ENCODE measurements at regions not wholly inside any gene's neighbourhood (a gene's known extent, or its start where the extent isn't known, plus 50 kb on each side); places are given as distances from the start of the nearest gene placed in this dataset.

DNA sequence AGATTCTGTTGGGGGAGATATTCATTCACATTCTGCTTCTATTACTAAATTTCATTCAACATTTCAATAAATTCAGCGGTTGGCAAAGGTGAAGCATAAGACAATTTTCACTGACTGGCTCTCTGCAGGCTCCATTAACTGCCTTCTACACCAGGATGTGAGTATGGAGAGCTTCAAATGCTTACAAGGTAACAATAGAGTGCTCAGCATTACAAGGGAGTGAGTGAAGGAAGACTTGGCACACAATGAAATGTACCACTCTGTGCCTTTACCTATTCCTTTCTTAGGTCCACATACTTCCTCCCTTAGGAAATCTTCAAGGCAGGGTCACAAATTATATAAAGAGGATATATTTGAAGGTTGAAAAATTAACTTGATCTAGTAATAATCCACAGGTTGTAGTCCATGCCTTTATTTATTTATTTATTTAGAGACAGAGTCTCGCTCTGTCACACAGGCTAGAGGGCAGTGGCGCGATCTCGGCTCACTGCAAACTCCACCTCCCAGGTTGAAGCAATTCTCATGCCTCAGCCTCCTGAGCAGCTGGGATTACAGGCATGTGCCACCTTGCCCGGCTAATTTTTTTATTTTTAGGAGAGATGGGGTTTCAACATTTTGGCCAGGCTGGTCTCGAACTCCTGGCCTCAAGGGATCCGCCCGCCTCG lies 76.6 kb upstream of the FAM169A start:
- Histone ChIP-seq H3K27me3 (ENCODE audit: control insufficient read depth, low read length) (peaks cover 8% of the 10 kb centered on the region), H3K4me3 (ENCODE audit: low read length) (no peak overlapping the region), H3K9me3 (ENCODE audit: control insufficient read depth, insufficient read depth, low read length) (no peaks in the 10 kb centered on the region), H4K20me1 (ENCODE audit: control insufficient read depth, insufficient read depth, low read depth, low read length) (no peaks in the 10 kb centered on the region), H3K4me1 (ENCODE audit: control insufficient read depth, low read length) (no peaks in the 10 kb centered on the region), H3K4me2 (ENCODE audit: low read length) (no peak overlapping the region), H3K9me2 (replicated peaks; ENCODE audit: control insufficient read depth, low read length) (no peaks in the 10 kb centered on the region), H3K36me3 (ENCODE audit: control insufficient read depth, low read length) (no peaks in the 10 kb centered on the region), H3K79me2 (ENCODE audit: control insufficient read depth, low read length) (no peaks in the 10 kb centered on the region), H3K27ac (ENCODE audit: low read depth, low read length) (no peak overlapping the region), H3F3A (ENCODE audit: control insufficient read depth, insufficient read depth) (no peaks in the 10 kb centered on the region)
- TF ChIP-seq, protein P1, sequence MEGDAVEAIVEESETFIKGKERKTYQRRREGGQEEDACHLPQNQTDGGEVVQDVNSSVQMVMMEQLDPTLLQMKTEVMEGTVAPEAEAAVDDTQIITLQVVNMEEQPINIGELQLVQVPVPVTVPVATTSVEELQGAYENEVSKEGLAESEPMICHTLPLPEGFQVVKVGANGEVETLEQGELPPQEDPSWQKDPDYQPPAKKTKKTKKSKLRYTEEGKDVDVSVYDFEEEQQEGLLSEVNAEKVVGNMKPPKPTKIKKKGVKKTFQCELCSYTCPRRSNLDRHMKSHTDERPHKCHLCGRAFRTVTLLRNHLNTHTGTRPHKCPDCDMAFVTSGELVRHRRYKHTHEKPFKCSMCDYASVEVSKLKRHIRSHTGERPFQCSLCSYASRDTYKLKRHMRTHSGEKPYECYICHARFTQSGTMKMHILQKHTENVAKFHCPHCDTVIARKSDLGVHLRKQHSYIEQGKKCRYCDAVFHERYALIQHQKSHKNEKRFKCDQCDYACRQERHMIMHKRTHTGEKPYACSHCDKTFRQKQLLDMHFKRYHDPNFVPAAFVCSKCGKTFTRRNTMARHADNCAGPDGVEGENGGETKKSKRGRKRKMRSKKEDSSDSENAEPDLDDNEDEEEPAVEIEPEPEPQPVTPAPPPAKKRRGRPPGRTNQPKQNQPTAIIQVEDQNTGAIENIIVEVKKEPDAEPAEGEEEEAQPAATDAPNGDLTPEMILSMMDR (IDR thresholded peaks at IDR 0.05; ENCODE audit: low read depth, low read length, poor library complexity, severe bottlenecking) = no peak
- no peak for TF ChIP-seq EZH2phosphoT487 (IDR thresholded peaks at IDR 0.05; ENCODE audit: borderline replicate concordance, low read length)

DNA sequence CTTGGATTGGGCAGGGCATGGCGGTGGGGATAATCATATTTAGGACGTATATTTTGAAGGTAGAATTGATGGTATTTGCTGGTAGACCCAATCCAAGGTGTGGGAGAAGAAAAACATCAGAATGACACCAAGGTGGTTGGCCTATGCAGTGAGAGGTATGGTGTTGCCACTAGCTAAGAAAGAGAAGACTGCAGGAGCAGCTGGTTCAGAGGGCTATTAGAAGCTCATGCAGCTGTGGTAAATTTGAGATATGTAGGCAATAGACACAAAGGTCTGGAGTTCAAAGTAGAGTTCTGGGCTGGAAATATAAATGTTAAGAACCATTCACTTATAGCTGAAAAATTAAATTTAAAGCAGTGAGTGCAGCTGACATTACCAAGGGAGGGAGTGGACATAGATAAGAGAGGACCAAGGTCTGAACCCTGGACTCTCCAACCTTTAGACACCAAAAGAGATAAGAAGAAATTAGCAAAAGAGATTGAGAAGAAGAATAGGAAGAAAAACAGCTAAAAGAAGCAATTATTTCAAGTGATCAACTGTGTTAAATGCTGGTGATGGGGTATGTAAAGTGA lies 74.7 kb upstream of the FAM169A start:
- no peak overlapping the region for H3K4me2 ChIP-seq (ENCODE audit: low read length)
- no peaks in the 10 kb centered on the region for H3K9me2 ChIP-seq (replicated peaks; ENCODE audit: control insufficient read depth, low read length)
- TF ChIP-seq, protein P1 (IDR thresholded peaks at IDR 0.05; ENCODE audit: low read depth, low read length, poor library complexity, severe bottlenecking) = no peak
- TF ChIP-seq EZH2phosphoT487 (IDR thresholded peaks at IDR 0.05; ENCODE audit: borderline replicate concordance, low read length) = no peak

DNA sequence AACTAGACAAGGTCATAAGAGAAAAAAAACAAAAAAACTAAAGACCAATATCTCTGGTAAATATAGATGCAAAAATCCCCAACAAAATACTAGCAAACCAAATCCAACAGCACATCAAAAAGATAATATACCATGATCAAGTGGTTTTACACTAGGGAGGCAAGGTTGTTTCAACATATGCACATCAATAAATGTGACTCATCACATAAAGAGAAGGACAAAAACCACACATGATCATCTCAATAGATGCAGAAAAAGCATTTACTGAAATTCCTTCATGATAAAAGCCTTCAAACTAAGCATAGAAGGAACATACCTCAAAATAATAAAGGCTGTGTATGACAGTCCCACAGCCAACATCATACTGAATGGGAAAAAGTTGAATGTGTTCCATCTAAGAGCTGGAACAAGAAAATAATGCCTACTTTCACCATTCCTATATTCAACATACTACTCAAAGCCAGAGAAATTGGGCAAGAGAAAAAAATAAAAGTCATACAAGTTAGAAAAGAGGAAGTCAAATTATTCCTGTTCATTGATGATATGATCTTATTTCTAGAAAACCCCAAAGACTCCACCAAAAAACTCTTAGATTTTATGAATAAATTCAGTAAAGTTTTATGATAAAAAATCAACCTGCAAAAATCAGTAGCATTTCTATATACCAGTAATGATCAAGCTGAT lies 72.2 kb upstream of the FAM169A start:
- Histone ChIP-seq H3K4me1 (ENCODE audit: control insufficient read depth, low read length) (no peaks in the 10 kb centered on the region), H3K27me3 (ENCODE audit: control insufficient read depth, low read length) (no peaks in the 10 kb centered on the region; the same call in 1 of the 2 replicates), H4K20me1 (ENCODE audit: control insufficient read depth, insufficient read depth, low read depth, low read length) (no peaks in the 10 kb centered on the region), H3K9me2 (replicated peaks; ENCODE audit: control insufficient read depth, low read length) (no peaks in the 10 kb centered on the region), H3K4me3 (ENCODE audit: low read length) (no peak overlapping the region), H3K36me3 (ENCODE audit: control insufficient read depth, low read length) (no peaks in the 10 kb centered on the region), H3K4me2 (ENCODE audit: low read length) (no peak overlapping the region), H3K79me2 (ENCODE audit: control insufficient read depth, low read length) (no peaks in the 10 kb centered on the region), H3K27ac (ENCODE audit: low read depth, low read length) (no peak overlapping the region), H3F3A (ENCODE audit: control insufficient read depth, insufficient read depth) (no peaks in the 10 kb centered on the region), H3K9me3 (ENCODE audit: control insufficient read depth, insufficient read depth, low read length) (no peaks in the 10 kb centered on the region)
- TF ChIP-seq EZH2phosphoT487 (IDR thresholded peaks at IDR 0.05; ENCODE audit: borderline replicate concordance, low read length) = no peak
- TF ChIP-seq, protein P1 (IDR thresholded peaks at IDR 0.05; ENCODE audit: low read depth, low read length, poor library complexity, severe bottlenecking) = no peak

More for the DNA sequence above, 74.7 kb upstream of the FAM169A start:
- Histone ChIP-seq H3K9me3 (ENCODE audit: control insufficient read depth, insufficient read depth, low read length) (no peaks in the 10 kb centered on the region), H3K79me2 (ENCODE audit: control insufficient read depth, low read length) (no peaks in the 10 kb centered on the region), H3K27me3 (ENCODE audit: control insufficient read depth, low read length) (peaks cover 6% of the 10 kb centered on the region), H3K4me1 (ENCODE audit: control insufficient read depth, low read length) (no peaks in the 10 kb centered on the region), H4K20me1 (ENCODE audit: control insufficient read depth, insufficient read depth, low read depth, low read length) (no peaks in the 10 kb centered on the region), H3F3A (ENCODE audit: control insufficient read depth, insufficient read depth) (no peaks in the 10 kb centered on the region), H3K4me3 (ENCODE audit: low read length) (no peak overlapping the region), H3K36me3 (ENCODE audit: control insufficient read depth, low read length) (no peaks in the 10 kb centered on the region), H3K27ac (ENCODE audit: low read depth, low read length) (no peak overlapping the region)
